HepG2 (cell line): ENCODE measurements at regions not wholly inside any gene's neighbourhood (a gene's known extent, or its start where the extent isn't known, plus 50 kb on each side); places are given as distances from the start of the nearest gene placed in this dataset.

Experiments
- ZNF768 ChIP-seq: sonication (generic); formaldehyde crosslinking; IDR thresholded peaks from 2 replicates; pipeline ENCODE4 v1.4.0; 2020; ENCODE audit warnings: missing genetic modification reagents
- TF ChIP-seq, protein P1 (sequence below): sonication (generic); formaldehyde crosslinking; IDR thresholded peaks from 2 replicates; pipeline ENCODE4 v1.8.0; 2022; ENCODE audit warnings: mild to moderate bottlenecking, missing genetic modification reagents; ENCODE audit not compliant: insufficient replicate concordance

DNA sequence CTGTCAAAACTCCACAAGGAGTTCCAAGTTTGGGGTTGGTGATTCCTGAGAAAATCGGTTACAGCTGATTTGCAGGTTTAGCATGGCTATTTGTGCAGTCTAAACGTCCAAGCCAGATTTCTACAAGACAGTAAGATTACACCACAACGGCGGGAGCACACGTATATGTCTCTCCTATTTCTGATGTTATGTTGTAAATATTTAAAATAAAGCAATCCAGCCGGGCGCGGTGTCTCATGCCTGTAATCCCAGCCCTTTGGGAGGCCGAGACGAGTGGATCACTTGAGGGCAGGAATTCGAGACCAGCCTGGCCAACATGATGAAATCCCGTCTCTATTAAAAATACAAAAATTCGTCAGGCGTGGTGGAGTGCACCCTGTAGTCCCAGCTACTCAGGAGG lies 106.8 kb upstream of the IGF1R start:
- no peak for TF ChIP-seq ZNF768 (CRISPR knock-in tag)
- TF ChIP-seq, protein P1, sequence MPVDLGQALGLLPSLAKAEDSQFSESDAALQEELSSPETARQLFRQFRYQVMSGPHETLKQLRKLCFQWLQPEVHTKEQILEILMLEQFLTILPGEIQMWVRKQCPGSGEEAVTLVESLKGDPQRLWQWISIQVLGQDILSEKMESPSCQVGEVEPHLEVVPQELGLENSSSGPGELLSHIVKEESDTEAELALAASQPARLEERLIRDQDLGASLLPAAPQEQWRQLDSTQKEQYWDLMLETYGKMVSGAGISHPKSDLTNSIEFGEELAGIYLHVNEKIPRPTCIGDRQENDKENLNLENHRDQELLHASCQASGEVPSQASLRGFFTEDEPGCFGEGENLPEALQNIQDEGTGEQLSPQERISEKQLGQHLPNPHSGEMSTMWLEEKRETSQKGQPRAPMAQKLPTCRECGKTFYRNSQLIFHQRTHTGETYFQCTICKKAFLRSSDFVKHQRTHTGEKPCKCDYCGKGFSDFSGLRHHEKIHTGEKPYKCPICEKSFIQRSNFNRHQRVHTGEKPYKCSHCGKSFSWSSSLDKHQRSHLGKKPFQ (CRISPR knock-in tag), result no peak
